VCaP (cell line): ENCODE measurements at regions not wholly inside any gene's neighbourhood (a gene's known extent, or its start where the extent isn't known, plus 50 kb on each side); places are given as distances from the start of the nearest gene placed in this dataset.

Experiments
- H3K27ac ChIP-seq: fragments of 450-650 bp; 2 replicates; pipeline ENCODE4 v1.5.1; 2017
- CTCF ChIP-seq: fragments of 450-650 bp; conservative IDR thresholded peaks from 2 replicates; pipeline ENCODE4 v1.5.1; 2017; ENCODE audit warnings: mild to moderate bottlenecking, moderate library complexity

- no peak for TF ChIP-seq CTCF
- H3K27ac ChIP-seq, result no peak overlapping the region
These were observed 142.6 kb downstream of the COPS8 start for GRCh38 chr2:237228281-237228625.

GRCh38 chr2:237229905-237230304 is 144.2 kb downstream of the COPS8 start:
- no peak overlapping the region for H3K27ac ChIP-seq
- TF ChIP-seq CTCF, result no peak

GRCh38 chr2:237230355-237230754 is 144.7 kb downstream of the COPS8 start:
- H3K27ac ChIP-seq, result no peak overlapping the region
- TF ChIP-seq CTCF, result no peak

- no peak for TF ChIP-seq CTCF
- H3K27ac ChIP-seq, result no peak overlapping the region
These were observed 145.9 kb downstream of the COPS8 start for GRCh38 chr2:237231593-237231992.

- no peak for TF ChIP-seq CTCF
- no peak overlapping the region for H3K27ac ChIP-seq
These were observed 146.5 kb downstream of the COPS8 start for GRCh38 chr2:237232166-237232565.

GRCh38 chr2:237234268-237234667 is 148.6 kb downstream of the COPS8 start:
- no peak for TF ChIP-seq CTCF
- H3K27ac ChIP-seq, result no peak overlapping the region

GRCh38 chr2:237235383-237236095 is 149.8 kb downstream of the COPS8 start:
- TF ChIP-seq CTCF, result no peak
- H3K27ac ChIP-seq, result no peak overlapping the region
